Mammary epithelial cell (primary cell): ENCODE measurements at regions not wholly inside any gene's neighbourhood (a gene's known extent, or its start where the extent isn't known, plus 50 kb on each side); places are given as distances from the start of the nearest gene placed in this dataset.

Source experiments
- CTCF ChIP-seq, 2 donors: IDR thresholded peaks in 1 of 2; conservative IDR thresholded peaks in 1 of 2; 2 replicates each; pipeline ENCODE4 v1.5.1; 2011 to 2012; ENCODE audit warnings: inconsistent platforms in 2 of 2, low read length in 2 of 2, mild to moderate bottlenecking in 2 of 2, control low read depth in 1 of 2, low read depth in 1 of 2; ENCODE audit not compliant: insufficient read depth in 1 of 2; ENCODE audit errors: extremely low read depth in 1 of 2
- EZH2 ChIP-seq: IDR thresholded peaks from 2 replicates; pipeline ENCODE4 v1.6.1; 2012; ENCODE audit warnings: low read length, inconsistent platforms, borderline replicate concordance

GRCh38 chr4:23245203-23245832 lies 552.6 kb downstream of the GBA3 start:
- TF ChIP-seq CTCF (conservative IDR thresholded peaks at IDR 0.05 in 1 of 2, IDR thresholded peaks at IDR 0.05 in 1 of 2; ENCODE audit: extremely low read depth in 1 of 2, insufficient read depth in 1 of 2, low read depth in 1 of 2, low read length in 2 of 2): no peak
- no peak for TF ChIP-seq EZH2
